Brain microvascular endothelial cell (primary cell): ENCODE measurements at regions not wholly inside any gene's neighbourhood (a gene's known extent, or its start where the extent isn't known, plus 50 kb on each side); places are given as distances from the start of the nearest gene placed in this dataset.

Source experiments
- DNase-seq: peaks from one replicate; pipeline ENCODE4 v3.0.0-alpha.2; 2020
- H3K27ac ChIP-seq: fragments of 250-450 bp; sonication (Bioruptor Pico); 2 replicates; pipeline ENCODE4 v1.5.1; 2020; ENCODE audit warnings: mild to moderate bottlenecking, moderate library complexity
- H3K27me3 ChIP-seq: fragments of 250-450 bp; sonication (Bioruptor Pico); replicated peaks from 2 replicates; pipeline ENCODE4 v1.5.1; 2020; ENCODE audit warnings: mild to moderate bottlenecking
- H3K36me3 ChIP-seq: fragments of 250-450 bp; sonication (Bioruptor Pico); replicated peaks from 2 replicates; pipeline ENCODE4 v1.5.1; 2020; ENCODE audit warnings: mild to moderate bottlenecking
- H3K4me3 ChIP-seq: 2 replicates; pipeline ENCODE4 v1.5.1; 2011; ENCODE audit warnings: low read depth, mild to moderate bottlenecking, control low read depth, low read length, moderate library complexity
- CTCF ChIP-seq: IDR thresholded peaks from 2 replicates; pipeline ENCODE4 v1.5.1; 2011; ENCODE audit warnings: low read depth, mild to moderate bottlenecking, moderate library complexity, low read length, control low read depth, inconsistent platforms; ENCODE audit errors: missing control alignments
- in situ Hi-C: cut with HindIII; loops from 2 replicates; pipeline ENCODE4 v1.10.0; 2017; ENCODE audit warnings: low sequenced_read_pairs, low pct_ligation_motif_present

DNA sequence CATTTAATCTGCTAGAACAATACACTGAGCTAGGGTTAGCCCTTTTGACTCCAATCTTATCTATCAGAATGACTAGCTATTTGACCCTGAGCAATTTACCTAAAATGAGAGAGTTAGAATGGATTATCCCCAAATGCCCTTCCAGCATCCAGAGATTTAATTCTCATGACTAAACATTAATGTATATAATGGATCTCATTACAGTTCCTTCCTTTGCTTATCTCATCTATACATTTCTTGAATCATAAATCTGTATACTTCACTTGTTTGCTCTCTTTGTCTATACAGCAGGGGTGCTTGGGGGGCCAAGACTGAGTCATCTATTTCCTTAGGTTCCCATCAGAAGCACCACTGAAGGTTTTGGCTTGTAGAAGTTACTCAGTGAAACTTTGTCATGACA, 565.8 kb downstream of the IGSF11 start:
- no peak for DNase-seq
- no peak overlapping the region for H3K4me3 ChIP-seq
- H3K27me3 ChIP-seq: no peaks in the 10 kb centered on the region
- no peaks in the 10 kb centered on the region for H3K36me3 ChIP-seq
- no peak for TF ChIP-seq CTCF
- H3K27ac ChIP-seq: no peak overlapping the region
- in situ Hi-C loops: no loop called here

DNA sequence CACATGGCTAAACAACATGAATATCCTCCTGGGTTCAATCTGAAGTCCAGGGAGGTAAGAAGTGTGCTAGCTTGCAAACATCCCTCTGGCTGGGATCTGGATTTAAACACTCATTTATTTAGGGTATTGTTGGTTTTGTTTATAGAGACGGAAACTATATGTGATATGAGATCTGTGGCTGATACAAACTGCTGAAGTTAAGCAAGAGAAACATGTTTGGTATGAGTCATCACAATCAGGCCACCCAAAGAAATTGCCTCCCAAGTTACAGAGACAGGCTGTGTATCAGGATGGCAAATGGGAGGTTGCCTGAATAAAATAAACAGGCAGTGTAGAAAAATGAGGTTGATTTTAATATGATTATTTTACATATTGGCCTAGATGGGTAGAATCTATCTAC, 562.1 kb downstream of the IGSF11 start:
- Histone ChIP-seq H3K4me3 (no peak overlapping the region), H3K27me3 (no peaks in the 10 kb centered on the region), H3K36me3 (no peaks in the 10 kb centered on the region), H3K27ac (no peak overlapping the region)
- in situ Hi-C loops: no loop called here
- no peak for DNase-seq
- TF ChIP-seq CTCF: no peak

DNA sequence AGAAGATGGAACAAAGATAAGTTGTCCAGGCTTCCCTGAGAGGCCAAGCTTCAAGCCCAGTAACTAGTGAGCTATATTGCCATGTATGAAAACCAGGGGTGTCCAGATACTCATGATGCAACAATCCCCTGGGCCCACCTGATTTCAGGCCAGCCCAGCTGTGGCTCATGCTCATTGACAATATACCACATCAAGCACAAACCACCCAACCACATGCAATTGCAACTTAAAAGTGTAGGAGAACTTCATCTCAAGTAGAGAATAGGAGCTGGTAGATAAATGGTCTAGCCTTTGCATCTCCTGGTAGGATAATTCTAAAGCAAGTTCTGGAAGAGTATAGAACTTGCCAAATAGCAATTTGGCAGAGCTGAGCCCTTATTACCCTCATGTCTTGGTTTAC, 561.3 kb downstream of the IGSF11 start:
- Histone ChIP-seq H3K4me3 (no peak overlapping the region), H3K27ac (no peak overlapping the region), H3K27me3 (no peaks in the 10 kb centered on the region), H3K36me3 (no peaks in the 10 kb centered on the region)
- DNase-seq: no peak
- no peak for TF ChIP-seq CTCF
- in situ Hi-C loops: no loop called here

DNA sequence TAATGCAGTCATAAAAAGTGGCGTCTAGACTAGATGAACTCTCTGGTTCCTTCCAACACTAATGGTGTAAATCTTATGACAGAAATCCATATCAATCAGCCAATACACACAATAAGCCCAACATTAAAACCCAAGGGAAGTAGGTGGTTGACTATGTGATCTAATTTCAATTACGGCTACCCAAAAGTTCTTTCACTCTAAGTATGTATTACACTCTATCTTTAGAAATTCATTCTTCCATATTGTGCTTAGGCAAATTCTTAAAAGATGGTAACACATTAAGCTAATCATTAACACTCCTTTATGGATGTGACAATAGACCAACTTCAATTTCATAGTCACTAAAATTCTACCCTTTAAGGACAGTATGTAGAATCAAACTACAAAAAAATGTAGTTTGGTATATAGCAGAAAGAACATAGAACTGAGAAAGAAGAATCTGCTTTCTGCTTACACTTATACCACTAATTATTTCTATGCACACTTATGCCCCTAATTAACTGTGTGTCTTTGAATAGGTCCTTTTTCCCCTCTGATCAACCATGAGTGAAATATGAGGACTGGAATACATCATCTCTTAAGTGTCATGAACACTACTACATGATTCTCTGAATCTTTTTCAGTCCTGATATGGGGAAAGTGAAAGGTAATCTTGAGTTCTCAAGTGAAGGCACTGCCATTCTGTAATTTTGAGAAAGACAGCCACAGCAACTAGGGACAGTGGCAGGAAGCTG, 557.6 kb downstream of the IGSF11 start:
- Histone ChIP-seq H3K36me3 (no peaks in the 10 kb centered on the region), H3K27ac (no peak overlapping the region), H3K27me3 (no peaks in the 10 kb centered on the region), H3K4me3 (no peak overlapping the region)
- no peak for TF ChIP-seq CTCF
- DNase-seq: no peak
- in situ Hi-C loops: no loop called here

GRCh38 chr3:118477768-118478167, 556.9 kb downstream of the IGSF11 start:
- TF ChIP-seq CTCF: no peak
- Histone ChIP-seq H3K36me3 (no peaks in the 10 kb centered on the region), H3K27me3 (no peaks in the 10 kb centered on the region), H3K27ac (no peak overlapping the region), H3K4me3 (no peak overlapping the region)
- in situ Hi-C loops: no loop called here
- no peak for DNase-seq

- no peak for TF ChIP-seq CTCF
- no peaks in the 10 kb centered on the region for H3K36me3 ChIP-seq
- H3K27me3 ChIP-seq: no peaks in the 10 kb centered on the region
- no peak overlapping the region for H3K27ac ChIP-seq
- in situ Hi-C loops: no loop called here
- no peak overlapping the region for H3K4me3 ChIP-seq
- DNase-seq: no peak
Measured at GRCh38 chr3:118478706-118479276, 555.9 kb downstream of the IGSF11 start.
